Stimulated activated memory B cell treated with anti-CD40 and anti-IgM and Interleukin-4, amounts not matched to agents 10 μg/mL and 1 μg/mL and 100 μg/mL, for 72 hours (primary cell): ENCODE measurements at regions not wholly inside any gene's neighbourhood (a gene's known extent, or its start where the extent isn't known, plus 50 kb on each side); places are given as distances from the start of the nearest gene placed in this dataset.
A peak's percentile ranks its signal among the peaks of the same experiment; 100 is the strongest.

Experiments used
- ATAC-seq: fragments of 150-1000 bp; cut with Tn5 transposase; 2 replicates; pipeline ENCODE4 v1.10.0; 2021
- H3K27ac Mint-ChIP-seq: one replicate; pipeline ENCODE4 v1.8.0; 2022; ENCODE audit warnings: mild to moderate bottlenecking, mixed read lengths
- H3K27me3 Mint-ChIP-seq: one replicate; pipeline ENCODE4 v1.8.0; 2022; ENCODE audit warnings: mixed read lengths
- H3K36me3 Mint-ChIP-seq: one replicate; pipeline ENCODE4 v1.8.0; 2022; ENCODE audit warnings: mixed read lengths
- H3K4me1 Mint-ChIP-seq: one replicate; pipeline ENCODE4 v1.8.0; 2022; ENCODE audit warnings: mixed read lengths
- H3K4me3 Mint-ChIP-seq: one replicate; pipeline ENCODE4 v1.8.0; 2022; ENCODE audit warnings: mild to moderate bottlenecking, moderate library complexity, mixed read lengths
- H3K9me3 Mint-ChIP-seq: one replicate; pipeline ENCODE4 v1.8.0; 2022; ENCODE audit warnings: mixed read lengths

GRCh38 chr5:72624641-72625236 lies 117.5 kb upstream of the ZNF366 start:
- H3K4me3 Mint-ChIP-seq = no peak overlapping the region
- peaks cover 26% of the 10 kb centered on the region for H3K27me3 Mint-ChIP-seq
- H3K36me3 Mint-ChIP-seq = no peaks in the 10 kb centered on the region
- ATAC-seq = no peak
- H3K4me1 Mint-ChIP-seq = no peaks in the 10 kb centered on the region
- H3K9me3 Mint-ChIP-seq = no peaks in the 10 kb centered on the region
- no peak overlapping the region for H3K27ac Mint-ChIP-seq

GRCh38 chr5:72623936-72624335 lies 116.7 kb upstream of the ZNF366 start:
- no peak overlapping the region for H3K4me3 Mint-ChIP-seq
- H3K36me3 Mint-ChIP-seq = no peaks in the 10 kb centered on the region
- ATAC-seq = no peak
- H3K4me1 Mint-ChIP-seq = no peaks in the 10 kb centered on the region
- H3K27ac Mint-ChIP-seq = no peak overlapping the region
- no peaks in the 10 kb centered on the region for H3K9me3 Mint-ChIP-seq
- peaks cover 34% of the 10 kb centered on the region for H3K27me3 Mint-ChIP-seq

DNA sequence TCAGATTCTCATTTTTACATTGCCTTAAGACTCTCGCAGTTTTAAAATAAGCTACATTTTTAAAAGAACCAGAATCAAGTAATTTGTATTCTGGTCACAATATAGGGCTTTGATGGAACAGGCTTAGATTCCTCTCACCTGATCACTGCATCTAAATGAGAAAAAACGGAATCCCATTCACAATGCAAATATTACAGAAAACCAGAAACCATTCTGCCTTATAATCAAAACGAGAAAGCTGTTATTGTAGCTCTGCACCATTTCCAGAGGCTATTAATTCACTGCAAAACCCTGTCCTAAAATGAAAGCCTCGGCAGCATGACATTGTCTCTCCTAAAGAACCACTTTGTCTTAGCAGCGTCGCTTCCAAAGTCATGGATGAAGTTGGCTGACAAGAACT lies 116.1 kb upstream of the ZNF366 start:
- Mint-ChIP-seq H3K4me3 (no peak overlapping the region), H3K36me3 (no peaks in the 10 kb centered on the region), H3K27me3 (peaks cover 40% of the 10 kb centered on the region), H3K27ac (no peak overlapping the region), H3K9me3 (no peaks in the 10 kb centered on the region), H3K4me1 (no peaks in the 10 kb centered on the region)
- no peak for ATAC-seq

- Mint-ChIP-seq H3K36me3 (no peaks in the 10 kb centered on the region), H3K4me1 (no peaks in the 10 kb centered on the region), H3K27me3 (peaks cover 42% of the 10 kb centered on the region), H3K4me3 (no peak overlapping the region), H3K27ac (no peak overlapping the region), H3K9me3 (no peaks in the 10 kb centered on the region)
- no peak for ATAC-seq
These were observed 115.1 kb upstream of the ZNF366 start for GRCh38 chr5:72622170-72622760.

DNA sequence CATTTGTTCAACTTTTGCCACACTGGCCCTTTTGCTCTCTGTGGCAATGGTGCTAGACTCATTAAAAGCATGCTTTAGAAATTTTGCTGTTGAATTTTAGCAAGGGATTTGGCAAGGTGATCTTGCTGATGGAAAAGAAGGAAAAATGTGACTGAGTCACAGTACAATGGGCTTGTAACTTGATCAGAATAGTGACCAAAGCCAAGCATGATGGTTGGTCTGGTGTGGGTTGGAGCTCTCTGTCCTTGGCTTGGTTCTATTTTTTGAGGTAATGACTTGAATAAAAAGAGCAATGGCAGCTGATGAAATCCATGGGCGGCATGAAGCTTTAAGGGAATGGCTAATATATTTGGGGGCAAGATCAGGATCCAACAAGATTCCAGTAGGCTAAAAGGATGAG lies 114.4 kb upstream of the ZNF366 start:
- no peaks in the 10 kb centered on the region for H3K4me1 Mint-ChIP-seq
- H3K36me3 Mint-ChIP-seq = no peaks in the 10 kb centered on the region
- no peaks in the 10 kb centered on the region for H3K9me3 Mint-ChIP-seq
- H3K27me3 Mint-ChIP-seq = peaks cover 42% of the 10 kb centered on the region
- no peak overlapping the region for H3K4me3 Mint-ChIP-seq
- no peak overlapping the region for H3K27ac Mint-ChIP-seq
- ATAC-seq = no peak

- no peak overlapping the region for H3K4me3 Mint-ChIP-seq
- H3K27ac Mint-ChIP-seq = no peak overlapping the region
- no peaks in the 10 kb centered on the region for H3K36me3 Mint-ChIP-seq
- no peaks in the 10 kb centered on the region for H3K4me1 Mint-ChIP-seq
- peaks cover 37% of the 10 kb centered on the region for H3K27me3 Mint-ChIP-seq
- H3K9me3 Mint-ChIP-seq = no peaks in the 10 kb centered on the region
- ATAC-seq = no peak
These were observed 112.5 kb upstream of the ZNF366 start for GRCh38 chr5:72619677-72620076.

- no peaks in the 10 kb centered on the region for H3K36me3 Mint-ChIP-seq
- ATAC-seq = no peak
- no peaks in the 10 kb centered on the region for H3K9me3 Mint-ChIP-seq
- no peak overlapping the region for H3K27ac Mint-ChIP-seq
- H3K27me3 Mint-ChIP-seq = peaks cover 32% of the 10 kb centered on the region
- H3K4me3 Mint-ChIP-seq = no peak overlapping the region
- no peaks in the 10 kb centered on the region for H3K4me1 Mint-ChIP-seq
These were observed 112.0 kb upstream of the ZNF366 start for GRCh38 chr5:72619251-72619650.

DNA sequence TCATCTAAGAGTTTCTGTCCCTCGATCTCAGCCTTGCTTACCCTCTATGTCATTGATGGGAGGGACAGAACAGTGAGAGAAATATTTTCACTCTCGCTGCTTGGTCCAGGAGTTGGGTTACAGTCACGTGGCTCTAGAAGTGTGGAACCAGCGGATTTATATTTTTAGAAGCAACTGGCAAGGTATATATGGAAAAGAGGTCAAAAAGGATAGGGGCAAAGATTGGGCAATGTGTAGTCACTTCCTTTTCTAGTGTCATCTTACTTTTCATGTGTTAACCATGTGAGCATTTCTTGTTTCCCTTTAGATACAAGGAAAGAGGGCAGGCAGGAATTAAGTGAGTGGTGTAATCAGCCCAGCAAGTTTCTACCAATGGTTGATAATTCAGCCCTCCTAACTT lies 111.5 kb upstream of the ZNF366 start:
- H3K36me3 Mint-ChIP-seq = no peaks in the 10 kb centered on the region

GRCh38 chr5:72615061-72615460 lies 107.9 kb upstream of the ZNF366 start:
- no peaks in the 10 kb centered on the region for H3K9me3 Mint-ChIP-seq
- no peak overlapping the region for H3K4me3 Mint-ChIP-seq
- no peaks in the 10 kb centered on the region for H3K36me3 Mint-ChIP-seq
- ATAC-seq = no peak
- peaks cover 17% of the 10 kb centered on the region for H3K27me3 Mint-ChIP-seq
- H3K27ac Mint-ChIP-seq = no peak overlapping the region
- H3K4me1 Mint-ChIP-seq = peaks cover 8% of the 10 kb centered on the region

More for the DNA sequence above, 111.5 kb upstream of the ZNF366 start:
- Mint-ChIP-seq H3K4me1 (no peaks in the 10 kb centered on the region), H3K9me3 (no peaks in the 10 kb centered on the region), H3K27me3 (peaks cover 32% of the 10 kb centered on the region), H3K27ac (no peak overlapping the region), H3K4me3 (no peak overlapping the region)
- no peak for ATAC-seq

DNA sequence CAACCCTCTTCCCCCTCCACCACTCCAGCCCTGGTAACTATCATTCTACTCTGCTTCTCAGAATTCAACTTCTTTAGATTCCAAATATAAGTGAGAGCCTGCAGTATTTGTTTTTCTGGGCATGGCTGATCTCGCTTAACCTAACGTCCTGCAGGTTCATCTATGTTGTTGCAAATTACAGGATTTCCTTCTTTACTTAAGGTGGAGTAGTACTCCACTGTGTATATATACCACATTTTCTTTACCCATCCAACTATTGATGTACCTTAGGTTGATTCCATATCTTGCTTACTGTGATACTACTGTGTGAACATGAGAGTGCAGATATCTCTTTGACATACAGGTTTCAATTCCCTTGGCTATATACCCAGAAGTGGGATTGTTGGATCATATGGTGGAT lies 106.3 kb upstream of the ZNF366 start:
- no peak overlapping the region for H3K4me3 Mint-ChIP-seq
- no peak for ATAC-seq
- H3K27me3 Mint-ChIP-seq = peaks cover 3% of the 10 kb centered on the region
- no peaks in the 10 kb centered on the region for H3K36me3 Mint-ChIP-seq
- no peaks in the 10 kb centered on the region for H3K9me3 Mint-ChIP-seq
- no peak overlapping the region for H3K27ac Mint-ChIP-seq
- H3K4me1 Mint-ChIP-seq = peaks cover 8% of the 10 kb centered on the region

- H3K27me3 Mint-ChIP-seq = no peaks in the 10 kb centered on the region
- no peak for ATAC-seq
- no peak overlapping the region for H3K4me3 Mint-ChIP-seq
- H3K36me3 Mint-ChIP-seq = no peaks in the 10 kb centered on the region
- no peak overlapping the region for H3K27ac Mint-ChIP-seq
- H3K4me1 Mint-ChIP-seq = peaks cover 8% of the 10 kb centered on the region
- no peaks in the 10 kb centered on the region for H3K9me3 Mint-ChIP-seq
These were observed 105.6 kb upstream of the ZNF366 start for GRCh38 chr5:72612810-72613209.

DNA sequence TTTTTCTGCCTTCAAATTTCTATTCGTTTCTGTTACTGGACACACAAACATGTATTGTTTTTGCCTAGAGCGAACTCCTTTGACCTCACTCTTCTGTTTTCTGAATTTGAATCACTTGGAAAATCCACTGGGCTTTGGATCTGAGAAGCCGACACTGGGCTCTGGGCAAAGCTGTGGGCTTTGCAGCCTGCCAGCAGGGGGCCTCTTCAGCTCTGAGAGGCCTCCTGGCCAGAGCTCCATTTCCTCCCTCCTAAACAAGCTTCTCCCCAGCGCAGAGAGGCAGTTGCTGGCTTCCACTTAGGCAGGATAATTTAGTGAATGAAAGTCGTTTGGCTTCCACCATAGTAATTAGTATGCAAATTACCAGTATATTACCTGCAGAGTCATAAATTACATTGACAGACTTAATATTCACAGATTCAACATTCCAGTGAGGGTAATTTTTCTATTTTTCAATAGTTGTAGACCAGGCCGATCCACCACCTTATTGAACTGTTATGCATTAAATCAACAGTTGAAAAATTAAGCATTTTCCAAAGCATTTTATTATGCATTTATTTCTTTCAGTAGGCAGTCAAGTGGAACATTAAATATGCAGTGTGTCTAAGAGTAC lies 104.0 kb upstream of the ZNF366 start:
- Mint-ChIP-seq H3K27ac (no peak overlapping the region), H3K4me3 (no peak overlapping the region), H3K4me1 (peaks cover 8% of the 10 kb centered on the region), H3K36me3 (no peaks in the 10 kb centered on the region), H3K9me3 (no peaks in the 10 kb centered on the region), H3K27me3 (peaks cover 5% of the 10 kb centered on the region)
- ATAC-seq = peak; percentile 68

DNA sequence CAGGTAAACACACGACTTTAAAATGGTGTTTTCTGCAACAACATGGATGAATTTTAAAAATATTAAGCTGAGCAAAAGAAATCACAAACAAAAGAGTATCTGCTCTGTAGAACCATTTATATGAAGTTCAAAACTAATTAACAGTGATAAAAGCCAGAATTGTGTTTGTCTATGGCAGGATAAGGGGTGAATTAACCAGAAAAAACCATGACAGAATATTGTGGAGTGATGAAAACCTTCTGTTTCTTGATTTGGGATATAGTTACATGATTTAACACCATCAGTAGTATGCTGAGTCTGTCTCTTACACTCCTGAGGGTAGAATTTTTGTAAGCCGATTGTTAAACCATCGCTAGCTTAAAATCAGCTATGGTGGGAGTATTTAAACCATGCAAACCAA lies 101.7 kb upstream of the ZNF366 start:
- ATAC-seq = no peak
- no peak overlapping the region for H3K4me3 Mint-ChIP-seq

DNA sequence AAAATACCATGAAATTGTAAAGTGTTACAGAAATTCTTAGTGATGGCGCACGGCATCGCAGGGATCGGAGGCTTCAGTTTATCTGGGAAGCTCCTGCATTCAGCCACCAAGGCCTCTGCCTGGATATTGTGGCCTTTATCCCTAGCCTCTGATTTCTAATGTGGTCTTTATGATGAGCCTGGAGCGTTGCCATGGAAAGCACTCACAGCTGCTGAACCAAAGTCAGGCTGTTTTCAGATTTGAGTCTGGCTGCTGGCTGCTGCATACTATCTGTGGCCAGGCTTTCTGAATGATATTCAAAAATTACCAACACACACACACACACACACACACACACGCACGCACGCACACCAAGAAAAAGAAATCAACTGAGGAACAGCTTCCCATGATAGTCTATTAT lies 101.1 kb upstream of the ZNF366 start:
- Mint-ChIP-seq H3K9me3 (no peaks in the 10 kb centered on the region), H3K36me3 (no peaks in the 10 kb centered on the region), H3K27ac (no peak overlapping the region), H3K4me1 (peaks cover 8% of the 10 kb centered on the region), H3K27me3 (peaks cover 7% of the 10 kb centered on the region), H3K4me3 (no peak overlapping the region)
- no peak for ATAC-seq

More for the DNA sequence above, 101.7 kb upstream of the ZNF366 start:
- Mint-ChIP-seq H3K36me3 (no peaks in the 10 kb centered on the region), H3K27me3 (peaks cover 7% of the 10 kb centered on the region), H3K27ac (no peak overlapping the region), H3K4me1 (peaks cover 8% of the 10 kb centered on the region), H3K9me3 (no peaks in the 10 kb centered on the region)

GRCh38 chr5:72607381-72607780 lies 100.2 kb upstream of the ZNF366 start:
- Mint-ChIP-seq H3K27ac (no peak overlapping the region), H3K4me3 (no peak overlapping the region), H3K36me3 (no peaks in the 10 kb centered on the region), H3K27me3 (peaks cover 7% of the 10 kb centered on the region), H3K9me3 (no peaks in the 10 kb centered on the region), H3K4me1 (peaks cover 8% of the 10 kb centered on the region)
- no peak for ATAC-seq

DNA sequence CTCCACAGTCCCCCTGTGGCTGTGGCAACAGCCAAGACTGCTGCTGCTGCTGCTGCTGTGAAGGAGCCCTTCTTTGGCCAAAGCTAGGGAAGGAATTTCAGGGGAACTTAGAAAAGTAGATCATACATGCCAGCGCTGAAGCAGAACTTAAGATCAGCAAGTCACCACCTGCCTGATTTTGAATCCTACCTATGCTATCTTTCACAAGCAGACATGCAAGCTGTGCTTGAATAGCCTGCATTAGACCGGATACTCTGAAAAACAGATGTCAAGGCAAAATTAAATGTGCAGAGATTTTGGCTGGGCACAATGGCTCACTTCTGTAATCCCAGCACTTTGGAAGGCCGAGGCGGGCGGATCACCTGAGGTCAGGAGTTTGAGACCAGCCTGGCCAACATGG lies 99.3 kb upstream of the ZNF366 start:
- peaks cover 7% of the 10 kb centered on the region for H3K27me3 Mint-ChIP-seq
- no peaks in the 10 kb centered on the region for H3K9me3 Mint-ChIP-seq
- ATAC-seq = no peak
- no peak overlapping the region for H3K27ac Mint-ChIP-seq
- no peaks in the 10 kb centered on the region for H3K36me3 Mint-ChIP-seq
- peaks cover 8% of the 10 kb centered on the region for H3K4me1 Mint-ChIP-seq
- no peak overlapping the region for H3K4me3 Mint-ChIP-seq
